HepG2 (cell line): ENCODE measurements at regions not wholly inside any gene's neighbourhood (a gene's known extent, or its start where the extent isn't known, plus 50 kb on each side); places are given as distances from the start of the nearest gene placed in this dataset.

Experiments
- ATAC-seq: fragments of 200-7000 bp; cut with Tn5 transposase; 3 replicates; pipeline ENCODE4 v1.9.1; 2020; ENCODE audit warnings: mild to moderate bottlenecking, moderate library complexity
- BruUV-seq: library from RNA; stranded (reverse); fragments of 400-500 nt; replicated peaks from 2 replicates; lab custom pipeline; 2021; lab: Mats Ljungman, UMichigan
- CTCF ChIA-PET: fragments of 300-600 bp; formaldehyde crosslinking; extraction: SDS; loops from one replicate; lab custom pipeline; 2021; ENCODE audit warnings: low total read pairs, inconsistent platforms, low intra/inter-chr PET ratio; lab: Yijun Ruan, JAX
- POLR2A ChIA-PET: fragments of 350-600 bp; sonication (Branson Sonifier 250); formaldehyde crosslinking; loops from one replicate; lab custom pipeline; 2020; ENCODE audit warnings: antibody characterized with exemption, inconsistent platforms; lab: Yijun Ruan, JAX
- DNase-seq: peaks from one replicate; pipeline ENCODE4 v3.0.0-alpha.2; 2015; ENCODE audit warnings: low spot score
- FAIRE-seq: peaks from 3 replicates; lab custom pipeline; 2011; peaks lifted over from hg19 to GRCh38; lab: Jason Lieb, UNC
- H2AFZ ChIP-seq: one replicate; pipeline ENCODE4 v1.6.1; 2011; ENCODE audit warnings: low read length, inconsistent platforms
- H3K27ac ChIP-seq: fragments of 300-600 bp; 3 replicates; pipeline ENCODE4 v1.8.0; 2011; ENCODE audit warnings: mixed run types, mild to moderate bottlenecking, mixed read lengths, low read length, inconsistent platforms; ENCODE audit not compliant: insufficient read depth; ENCODE audit errors: extremely low read length
- H3K27me3 ChIP-seq, 2 experiments: fragments of 200-600 bp in 1 of 2; 2 replicates in 1 of 2; 3 replicates in 1 of 2; pipeline versions ENCODE4 v1.6.0 to v1.8.0; 2011; ENCODE audit warnings: low read length in 2 of 2, mild to moderate bottlenecking in 2 of 2, moderate library complexity in 2 of 2, inconsistent platforms in 1 of 2; ENCODE audit not compliant: insufficient read depth in 2 of 2, control insufficient read depth in 1 of 2
- H3K36me3 ChIP-seq, 2 experiments: fragments of 200-600 bp in 1 of 2; replicated peaks in 1 of 2; 2 replicates in 1 of 2; 3 replicates in 1 of 2; pipeline versions ENCODE4 v1.5.1 to v1.8.0; 2011; ENCODE audit warnings: low read length in 2 of 2, inconsistent platforms in 1 of 2; ENCODE audit not compliant: insufficient read depth in 2 of 2, control insufficient read depth in 1 of 2
- H3K4me1 ChIP-seq: 2 replicates; pipeline ENCODE4 v1.5.1; 2012; ENCODE audit warnings: low read length, inconsistent platforms; ENCODE audit not compliant: insufficient read depth
- H3K4me2 ChIP-seq: 2 replicates; pipeline ENCODE4 v1.6.0; 2011; ENCODE audit warnings: low read depth, low read length, inconsistent platforms
- H3K4me3 ChIP-seq, 3 experiments: fragments of 200-600 bp in 1 of 3; sonication (generic), shearing (Covaris generic) in 1 of 3; replicated peaks in 1 of 3; 2 replicates each; pipeline ENCODE4 v1.5.1; 2011 to 2016; ENCODE audit warnings: low read length in 3 of 3, inconsistent platforms in 2 of 3, low read depth in 2 of 3, mild to moderate bottlenecking in 2 of 3, control low read depth in 1 of 3, mixed read lengths in 1 of 3; ENCODE audit not compliant: insufficient read depth in 1 of 3
- H3K79me2 ChIP-seq: one replicate; pipeline ENCODE4 v1.6.1; 2011; ENCODE audit warnings: low read length, inconsistent platforms; ENCODE audit not compliant: insufficient read depth
- H3K9ac ChIP-seq: 2 replicates; pipeline ENCODE4 v1.6.0; 2011; ENCODE audit warnings: mild to moderate bottlenecking, low read depth, low read length, inconsistent platforms; ENCODE audit not compliant: insufficient read depth
- H3K9me3 ChIP-seq: 2 replicates; pipeline ENCODE4 v1.5.1; 2012; ENCODE audit warnings: mild to moderate bottlenecking, low read length
- H4K20me1 ChIP-seq: 2 replicates; pipeline ENCODE4 v1.6.0; 2011; ENCODE audit warnings: inconsistent platforms, mild to moderate bottlenecking, low read length, moderate library complexity; ENCODE audit not compliant: insufficient read depth
- DZIP1 ChIP-seq: sonication (generic); formaldehyde crosslinking; IDR thresholded peaks from 2 replicates; pipeline ENCODE4 v1.5.0; 2020; ENCODE audit warnings: mild to moderate bottlenecking, missing genetic modification reagents
- ESRRA ChIP-seq: sonication (generic); formaldehyde crosslinking; IDR thresholded peaks from 2 replicates; pipeline ENCODE4 v1.5.1; 2020; ENCODE audit warnings: mild to moderate bottlenecking, low read depth, missing genetic modification reagents
- FOSL2 ChIP-seq: sonication (generic); formaldehyde crosslinking; IDR thresholded peaks from 2 replicates; pipeline ENCODE4 v1.4.0; 2020; ENCODE audit warnings: missing genetic modification reagents
- MIER3 ChIP-seq: IDR thresholded peaks from 2 replicates; pipeline ENCODE4 v1.6.1; 2016; ENCODE audit warnings: missing compliant biosample characterization, borderline replicate concordance
- NFRKB ChIP-seq: fragments of 450-650 bp; IDR thresholded peaks from 2 replicates; pipeline ENCODE4 v1.6.1; 2017
- PRPF4 ChIP-seq: fragments of 200-400 bp; formaldehyde crosslinking; IDR thresholded peaks from 2 replicates; pipeline ENCODE4 v1.6.1; 2016; ENCODE audit warnings: low read length, low read depth; ENCODE audit not compliant: poor library complexity, severe bottlenecking
- RORA ChIP-seq: sonication (generic); formaldehyde crosslinking; IDR thresholded peaks from 2 replicates; pipeline ENCODE4 v1.5.0; 2020; ENCODE audit warnings: mild to moderate bottlenecking, missing genetic modification reagents, moderate library complexity
- SMAD1 ChIP-seq: sonication (generic); formaldehyde crosslinking; IDR thresholded peaks from 2 replicates; pipeline ENCODE4 v1.4.0; 2020; ENCODE audit warnings: missing genetic modification reagents, low read depth, mild to moderate bottlenecking, borderline replicate concordance
- TGIF2 ChIP-seq: IDR thresholded peaks from 2 replicates; pipeline ENCODE4 v1.6.1; 2016; ENCODE audit warnings: control low read depth, missing compliant biosample characterization
- ZIK1 ChIP-seq: sonication (generic); formaldehyde crosslinking; IDR thresholded peaks from 2 replicates; pipeline ENCODE4 v1.5.0; 2020; ENCODE audit warnings: mild to moderate bottlenecking, low read depth, missing genetic modification reagents, borderline replicate concordance
- ZNF503 ChIP-seq: sonication (generic); formaldehyde crosslinking; IDR thresholded peaks from 2 replicates; pipeline ENCODE4 v1.4.0; 2020; ENCODE audit warnings: missing genetic modification reagents
- ZNF691 ChIP-seq: sonication (generic); formaldehyde crosslinking; IDR thresholded peaks from 2 replicates; pipeline ENCODE4 v1.4.0; 2020; ENCODE audit warnings: missing genetic modification reagents, low read depth, mild to moderate bottlenecking, borderline replicate concordance
- ZNF720 ChIP-seq: sonication (generic); formaldehyde crosslinking; IDR thresholded peaks from 2 replicates; pipeline ENCODE4 v1.4.0; 2020; ENCODE audit warnings: missing genetic modification reagents
- WGBS: methylation state at CpG from one replicate; pipeline ENCODE4 v1.1.6; 2017; ENCODE audit warnings: low lambda C conversion rate; 5-methylcytosine and 5-hydroxymethylcytosine counted together
- in situ Hi-C: cut with HindIII; loops from 2 replicates; pipeline ENCODE4 v1.10.0; 2017; ENCODE audit warnings: low pct_unique_long_range_greater_than_20kb; ENCODE audit not compliant: extremely low pct_ligation_motif_present
- intact Hi-C: fragments of 100-400 bp; cut with micrococcal nuclease; formaldehyde crosslinking; loops from one replicate; pipeline ENCODE4 v1.10.0; 2022; ENCODE audit not compliant: unreplicated experiment
- TF ChIP-seq, protein P1 (sequence below): sonication (generic); formaldehyde crosslinking; IDR thresholded peaks from 2 replicates; pipeline ENCODE4 v1.8.1; 2023; ENCODE audit warnings: mild to moderate bottlenecking, missing genetic modification reagents
- TF ChIP-seq, protein P2 (sequence below): sonication (generic); formaldehyde crosslinking; IDR thresholded peaks from 2 replicates; pipeline ENCODE4 v1.9.0; 2021; ENCODE audit warnings: missing genetic modification reagents, borderline replicate concordance

DNA sequence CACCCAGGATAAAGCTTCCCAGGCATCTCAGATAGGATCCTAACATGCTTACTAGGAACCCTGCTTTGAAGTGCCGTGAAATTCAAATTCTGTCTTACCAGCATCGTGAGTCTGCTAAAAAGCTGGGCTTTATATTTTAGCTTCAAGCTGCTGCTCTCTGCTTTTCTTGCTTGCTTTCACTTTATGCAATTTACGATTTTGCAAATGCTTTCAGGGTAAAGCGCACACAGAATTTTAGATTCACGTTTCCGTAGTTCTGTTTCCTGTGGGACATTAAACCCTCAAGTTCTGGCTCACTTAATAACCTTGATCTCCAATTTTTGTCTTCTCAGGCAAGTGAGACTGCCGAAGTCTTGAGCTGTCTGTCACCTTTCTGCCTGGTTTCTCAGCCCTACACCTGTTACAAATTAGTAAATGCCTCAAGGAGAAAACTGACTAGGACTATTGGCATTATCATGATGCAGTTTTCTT, 170.5 kb upstream of the TGFBR2 start:
- in situ Hi-C loops (no loop called here), intact Hi-C loops (no loop called here)
- H4K20me1 ChIP-seq, result no peaks in the 10 kb centered on the region
- ChIA-PET POLR2A (no interaction called here), CTCF (no interaction called here)
- WGBS, result 88% methylated on average over 7 of the region's 7 CpGs
- no peaks in the 10 kb centered on the region for H3K79me2 ChIP-seq
- BruUV-seq, result no TSS peak
- peak overlapping the region; percentile 85 for H2AFZ ChIP-seq
- no peak for ATAC-seq
- no peak overlapping the region for H3K4me3 ChIP-seq
- FAIRE-seq, result no peak
- no peaks in the 10 kb centered on the region for H3K27me3 ChIP-seq
- H3K9me3 ChIP-seq, result no peaks in the 10 kb centered on the region
- TF ChIP-seq MIER3 (no peak), NFRKB (no peak), ZNF691 (CRISPR knock-in tag) (no peak), TGIF2 (CRISPR knock-in tag) (no peak), ZIK1 (CRISPR knock-in tag) (no peak), DZIP1 (CRISPR knock-in tag) (no peak), ESRRA (CRISPR knock-in tag) (no peak), SMAD1 (CRISPR knock-in tag) (no peak), ZNF503 (CRISPR knock-in tag) (no peak), RORA (CRISPR knock-in tag) (no peak), ZNF720 (CRISPR knock-in tag) (no peak), PRPF4 (no peak), FOSL2 (CRISPR knock-in tag) (no peak)
- TF ChIP-seq, protein P1, sequence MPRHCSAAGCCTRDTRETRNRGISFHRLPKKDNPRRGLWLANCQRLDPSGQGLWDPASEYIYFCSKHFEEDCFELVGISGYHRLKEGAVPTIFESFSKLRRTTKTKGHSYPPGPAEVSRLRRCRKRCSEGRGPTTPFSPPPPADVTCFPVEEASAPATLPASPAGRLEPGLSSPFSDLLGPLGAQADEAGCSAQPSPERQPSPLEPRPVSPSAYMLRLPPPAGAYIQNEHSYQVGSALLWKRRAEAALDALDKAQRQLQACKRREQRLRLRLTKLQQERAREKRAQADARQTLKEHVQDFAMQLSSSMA (CRISPR knock-in tag), result no peak
- TF ChIP-seq, protein P2, sequence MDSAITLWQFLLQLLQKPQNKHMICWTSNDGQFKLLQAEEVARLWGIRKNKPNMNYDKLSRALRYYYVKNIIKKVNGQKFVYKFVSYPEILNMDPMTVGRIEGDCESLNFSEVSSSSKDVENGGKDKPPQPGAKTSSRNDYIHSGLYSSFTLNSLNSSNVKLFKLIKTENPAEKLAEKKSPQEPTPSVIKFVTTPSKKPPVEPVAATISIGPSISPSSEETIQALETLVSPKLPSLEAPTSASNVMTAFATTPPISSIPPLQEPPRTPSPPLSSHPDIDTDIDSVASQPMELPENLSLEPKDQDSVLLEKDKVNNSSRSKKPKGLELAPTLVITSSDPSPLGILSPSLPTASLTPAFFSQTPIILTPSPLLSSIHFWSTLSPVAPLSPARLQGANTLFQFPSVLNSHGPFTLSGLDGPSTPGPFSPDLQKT (CRISPR knock-in tag), result no peak
- no peak for DNase-seq
- peaks cover 18% of the 10 kb centered on the region for H3K4me1 ChIP-seq
- H3K9ac ChIP-seq, result no peak overlapping the region
- H3K36me3 ChIP-seq, result no peaks in the 10 kb centered on the region
- H3K27ac ChIP-seq, result no peak overlapping the region
- H3K4me2 ChIP-seq, result no peak overlapping the region; the same call in 1 of the 2 replicates
